SH-SY5Y (cell line): ENCODE measurements at regions not wholly inside any gene's neighbourhood (a gene's known extent, or its start where the extent isn't known, plus 50 kb on each side); places are given as distances from the start of the nearest gene placed in this dataset.

Source experiments
- GATA2 ChIP-seq: IDR thresholded peaks from 2 replicates; pipeline ENCODE4 v1.6.1; 2011; ENCODE audit warnings: mild to moderate bottlenecking, low read depth, low read length
- GATA3 ChIP-seq: IDR thresholded peaks from 2 replicates; pipeline ENCODE4 v1.6.1; 2011; ENCODE audit warnings: low read depth, mild to moderate bottlenecking, low read length, moderate library complexity

- TF ChIP-seq GATA2 (no peak), GATA3 (no peak)
Measured at GRCh38 chr9:80521151-80521550, 949.4 kb downstream of the TLE4 start.
